Testis (tissue), 2 donors: ENCODE measurements at regions not wholly inside any gene's neighbourhood (a gene's known extent, or its start where the extent isn't known, plus 50 kb on each side); places are given as distances from the start of the nearest gene placed in this dataset.

Source experiments
- DNase-seq: peaks from one replicate; pipeline ENCODE4 v3.0.0-alpha.2; 2019
- H3K27ac ChIP-seq, 2 donors: fragments of 200-600 bp; sonication (generic); one replicate each; pipeline ENCODE4 v1.5.1; 2019
- H3K27me3 ChIP-seq: fragments of 200-600 bp; sonication (generic); one replicate; pipeline ENCODE4 v1.5.1; 2019
- H3K36me3 ChIP-seq: fragments of 200-600 bp; sonication (generic); one replicate; pipeline ENCODE4 v1.5.1; 2017; ENCODE audit warnings: low read depth; ENCODE audit errors: missing control alignments
- H3K4me1 ChIP-seq: fragments of 200-600 bp; sonication (generic); one replicate; pipeline ENCODE4 v1.5.1; 2019
- H3K4me3 ChIP-seq, 2 donors: fragments of 200-600 bp; sonication (generic); one replicate each; pipeline ENCODE4 v1.5.1; 2017 to 2019
- H3K9me3 ChIP-seq: fragments of 200-600 bp; sonication (generic); one replicate; pipeline ENCODE4 v1.5.1; 2017
- POLR2A ChIP-seq: fragments of 450-650 bp; IDR thresholded peaks from one replicate; pipeline ENCODE4 v1.6.1; 2017; ENCODE audit warnings: antibody characterized with exemption, mild to moderate bottlenecking, moderate library complexity
- WGBS, 2 donors: methylation state at CpG; one replicate each; pipeline ENCODE4 v1.1.5; 2018; 5-methylcytosine and 5-hydroxymethylcytosine counted together
- intact Hi-C: fragments of 100-400 bp; cut with DNase I; formaldehyde crosslinking; loops from one replicate; pipeline ENCODE4 v1.15.1; 2023; ENCODE audit warnings: low total_unique reads
- TF ChIP-seq, protein P1 (sequence below), 3 experiments: fragments of 450-650 bp in 2 of 3; fragments of 200-600 bp in 1 of 3; sonication (generic) in 1 of 3; IDR thresholded peaks; one replicate each; pipeline ENCODE4 v1.5.1; 2016 to 2019; ENCODE audit warnings: antibody characterized with exemption in 3 of 3, mild to moderate bottlenecking in 2 of 3, moderate library complexity in 1 of 3

DNA sequence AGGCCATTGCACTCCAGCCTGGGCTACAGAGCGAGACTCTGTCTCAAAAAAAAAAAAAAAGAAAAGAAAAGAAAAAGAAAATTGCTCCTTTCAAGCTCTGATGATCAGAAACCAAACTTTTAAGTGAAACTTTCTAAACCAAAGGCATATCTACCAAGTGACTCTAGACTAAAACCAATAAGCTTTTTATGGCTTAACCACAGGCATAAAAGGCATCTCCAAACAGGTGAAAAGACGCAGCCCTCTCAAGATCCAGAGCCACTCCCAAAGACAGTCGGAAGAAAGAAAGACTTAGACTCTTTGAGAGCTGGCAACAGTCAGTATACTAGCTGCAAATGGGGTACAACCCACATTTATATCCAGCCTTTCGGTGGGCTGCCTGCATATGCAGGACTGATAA, 117.1 kb upstream of the AP1S2 start:
- intact Hi-C loops: no loop called here
- Histone ChIP-seq H3K9me3 (no peaks in the 10 kb centered on the region), H3K36me3 (no peaks in the 10 kb centered on the region), H3K27ac (no peak overlapping the region), H3K4me3 (no peak overlapping the region), H3K4me1 (no peaks in the 10 kb centered on the region), H3K27me3 (no peaks in the 10 kb centered on the region)
- TF ChIP-seq, protein P1, sequence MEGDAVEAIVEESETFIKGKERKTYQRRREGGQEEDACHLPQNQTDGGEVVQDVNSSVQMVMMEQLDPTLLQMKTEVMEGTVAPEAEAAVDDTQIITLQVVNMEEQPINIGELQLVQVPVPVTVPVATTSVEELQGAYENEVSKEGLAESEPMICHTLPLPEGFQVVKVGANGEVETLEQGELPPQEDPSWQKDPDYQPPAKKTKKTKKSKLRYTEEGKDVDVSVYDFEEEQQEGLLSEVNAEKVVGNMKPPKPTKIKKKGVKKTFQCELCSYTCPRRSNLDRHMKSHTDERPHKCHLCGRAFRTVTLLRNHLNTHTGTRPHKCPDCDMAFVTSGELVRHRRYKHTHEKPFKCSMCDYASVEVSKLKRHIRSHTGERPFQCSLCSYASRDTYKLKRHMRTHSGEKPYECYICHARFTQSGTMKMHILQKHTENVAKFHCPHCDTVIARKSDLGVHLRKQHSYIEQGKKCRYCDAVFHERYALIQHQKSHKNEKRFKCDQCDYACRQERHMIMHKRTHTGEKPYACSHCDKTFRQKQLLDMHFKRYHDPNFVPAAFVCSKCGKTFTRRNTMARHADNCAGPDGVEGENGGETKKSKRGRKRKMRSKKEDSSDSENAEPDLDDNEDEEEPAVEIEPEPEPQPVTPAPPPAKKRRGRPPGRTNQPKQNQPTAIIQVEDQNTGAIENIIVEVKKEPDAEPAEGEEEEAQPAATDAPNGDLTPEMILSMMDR (IDR thresholded peaks at IDR 0.05): no peak
- TF ChIP-seq POLR2A: no peak
- DNase-seq: no peak
- 75 to 83% methylated on average over 2 to 4 of the region's 4 CpGs for WGBS, 2 donors

DNA sequence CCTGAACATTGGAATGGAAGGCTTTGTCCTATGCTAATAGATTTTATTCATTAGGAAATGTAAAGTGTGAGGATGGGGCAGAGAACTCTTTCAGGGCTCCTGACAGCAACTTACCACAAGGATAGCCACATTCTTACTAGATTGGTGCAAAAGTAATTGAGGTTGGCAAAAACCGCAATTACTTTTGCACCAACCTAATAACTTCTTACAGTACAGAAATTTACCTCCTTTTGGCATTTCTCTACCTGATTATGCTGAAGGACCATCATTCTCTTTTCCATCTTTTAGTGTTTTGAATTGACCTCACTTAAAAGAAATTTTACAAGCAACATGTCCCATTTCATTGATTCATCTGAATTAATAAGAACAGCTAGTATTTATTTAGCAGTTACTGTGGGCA, 109.2 kb upstream of the AP1S2 start:
- no peaks in the 10 kb centered on the region for H3K9me3 ChIP-seq

DNA sequence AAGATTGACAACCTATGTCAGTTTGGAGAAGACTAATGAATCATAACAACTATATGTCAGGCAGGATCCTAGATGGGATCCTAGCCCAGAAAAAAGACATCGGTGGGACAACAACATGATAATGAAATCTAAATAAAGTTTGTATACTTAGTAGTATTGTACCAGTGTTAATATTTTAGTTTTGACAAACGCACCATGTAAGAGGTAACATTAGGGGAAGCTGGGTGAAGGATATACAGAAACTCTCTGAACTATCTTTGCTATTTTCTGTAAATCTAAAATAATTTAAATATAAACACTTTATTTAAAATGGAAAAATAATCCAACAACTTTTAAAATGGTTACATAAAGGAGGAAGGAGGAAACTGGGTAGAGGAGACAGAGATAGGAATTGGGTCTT, 105.6 kb upstream of the AP1S2 start:
- H3K27me3 ChIP-seq: no peaks in the 10 kb centered on the region
- H3K27ac ChIP-seq: no peak overlapping the region
- intact Hi-C loops: no loop called here
- no peaks in the 10 kb centered on the region for H3K36me3 ChIP-seq
- 94 to 96% methylated on average over 2 of the region's 2 CpGs for WGBS, 2 donors
- TF ChIP-seq, protein P1 (IDR thresholded peaks at IDR 0.05): no peak
- TF ChIP-seq POLR2A: no peak
- no peaks in the 10 kb centered on the region for H3K4me1 ChIP-seq
- H3K4me3 ChIP-seq: no peak overlapping the region
- H3K9me3 ChIP-seq: no peaks in the 10 kb centered on the region
- no peak for DNase-seq

More for the DNA sequence above, 109.2 kb upstream of the AP1S2 start:
- H3K4me1 ChIP-seq: no peaks in the 10 kb centered on the region
- 76 to 90% methylated on average over 1 of the region's 1 CpG for WGBS, 2 donors
- H3K27me3 ChIP-seq: no peaks in the 10 kb centered on the region
- no peak for DNase-seq
- no peak overlapping the region for H3K27ac ChIP-seq
- no peaks in the 10 kb centered on the region for H3K36me3 ChIP-seq
- no peak overlapping the region for H3K4me3 ChIP-seq
- TF ChIP-seq POLR2A: no peak
- TF ChIP-seq, protein P1 (IDR thresholded peaks at IDR 0.05): no peak
- intact Hi-C loops: no loop called here

DNA sequence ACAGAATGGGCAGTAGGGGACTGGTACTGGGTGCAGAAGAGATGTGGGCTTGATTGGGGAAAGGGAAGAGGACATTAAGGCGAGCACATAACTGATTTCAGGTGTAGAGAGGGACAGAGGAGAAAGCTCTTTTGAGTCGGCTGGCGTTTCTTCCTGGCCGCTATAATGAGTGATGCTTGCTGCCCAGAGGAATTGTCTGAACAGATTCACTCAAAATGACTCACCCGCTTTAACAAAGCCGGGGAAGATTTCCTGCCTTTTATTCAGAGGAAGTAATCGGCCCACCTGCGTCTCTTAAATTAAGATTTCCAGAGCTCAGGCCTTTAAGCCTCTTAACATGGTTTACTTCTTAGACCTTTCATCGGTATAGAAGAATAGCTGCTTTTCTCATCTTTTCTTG, 102.1 kb upstream of the AP1S2 start:
- H3K36me3 ChIP-seq: no peaks in the 10 kb centered on the region
- no peaks in the 10 kb centered on the region for H3K9me3 ChIP-seq
- TF ChIP-seq POLR2A: no peak
- TF ChIP-seq, protein P1 (IDR thresholded peaks at IDR 0.05): no peak
- no peak overlapping the region for H3K27ac ChIP-seq
- no peaks in the 10 kb centered on the region for H3K4me1 ChIP-seq
- H3K27me3 ChIP-seq: no peaks in the 10 kb centered on the region
- DNase-seq: no peak
- WGBS, 2 donors: 70 to 75% methylated on average over 2 to 9 of the region's 9 CpGs
- H3K4me3 ChIP-seq: no peak overlapping the region
- intact Hi-C loops: no loop called here

DNA sequence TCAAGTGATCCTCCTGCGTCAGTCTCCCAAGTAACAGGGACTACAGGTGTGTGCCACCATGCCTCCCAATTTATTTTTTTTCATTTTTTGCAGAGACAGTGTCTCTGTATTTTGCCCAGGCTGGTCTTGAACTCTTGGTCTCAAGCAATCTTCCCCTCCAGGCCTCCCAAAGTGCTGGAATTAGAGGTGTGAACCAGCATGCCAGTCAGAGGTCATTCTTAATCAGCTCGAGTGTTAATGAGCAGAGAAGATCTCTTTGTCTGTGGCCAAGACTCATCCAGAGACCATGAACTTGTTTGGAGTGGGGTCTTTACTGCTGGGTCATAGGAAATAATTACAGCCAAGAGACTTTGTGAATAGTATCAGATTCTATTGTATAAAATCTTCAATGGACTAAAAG, 99.2 kb upstream of the AP1S2 start:
- no peaks in the 10 kb centered on the region for H3K4me1 ChIP-seq
- intact Hi-C loops: no loop called here
- no peaks in the 10 kb centered on the region for H3K27me3 ChIP-seq
- no peak overlapping the region for H3K4me3 ChIP-seq
- WGBS, 2 donors: 83 to 90% methylated on average over 2 of the region's 2 CpGs
- no peaks in the 10 kb centered on the region for H3K9me3 ChIP-seq
- TF ChIP-seq POLR2A: no peak
- TF ChIP-seq, protein P1 (IDR thresholded peaks at IDR 0.05): no peak
- DNase-seq: no peak
- no peak overlapping the region for H3K27ac ChIP-seq
- H3K36me3 ChIP-seq: no peaks in the 10 kb centered on the region
